ENCODE measurements at regions not wholly inside any gene's neighbourhood (a gene's known extent, or its start where the extent isn't known, plus 50 kb on each side); places are given as distances from the start of the nearest gene placed in this dataset.

DNA sequence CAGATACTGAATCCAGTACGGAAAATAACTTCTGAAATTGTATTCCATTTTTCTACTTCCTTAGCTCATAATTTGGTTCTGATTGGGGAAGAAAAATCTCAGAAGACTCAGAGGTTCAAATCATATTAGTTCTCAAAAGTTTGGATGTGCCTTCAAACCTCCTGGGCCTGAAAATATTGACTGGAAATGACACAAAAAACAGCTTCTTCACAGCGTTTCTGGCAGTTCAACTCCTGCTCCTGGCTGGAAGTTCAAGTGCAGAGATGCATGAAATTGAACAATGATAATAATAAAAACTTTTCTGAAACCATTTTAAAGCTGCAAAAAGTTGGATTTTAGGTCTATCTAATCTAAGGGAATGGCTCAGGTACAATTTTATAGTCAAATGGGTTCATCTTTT is 1459.9 kb upstream of the CELF4 start:
- H3K27ac Mint-ChIP-seq (ENCODE audit: low read depth), result no peak overlapping the region
- H3K4me3 Mint-ChIP-seq, result no peak overlapping the region
- DNase-seq (ENCODE audit: low spot score in 2 of 2) (no peak), ATAC-seq (replicated peaks; ENCODE audit: extremely low read depth, poor library complexity, severe bottlenecking) (no peak)
- no peaks in the 10 kb centered on the region for H3K9me3 Mint-ChIP-seq
- no peaks in the 10 kb centered on the region for H3K27me3 Mint-ChIP-seq
- no peaks in the 10 kb centered on the region for H3K36me3 Mint-ChIP-seq (ENCODE audit: insufficient read depth)
- no peaks in the 10 kb centered on the region for H3K4me1 Mint-ChIP-seq

DNA sequence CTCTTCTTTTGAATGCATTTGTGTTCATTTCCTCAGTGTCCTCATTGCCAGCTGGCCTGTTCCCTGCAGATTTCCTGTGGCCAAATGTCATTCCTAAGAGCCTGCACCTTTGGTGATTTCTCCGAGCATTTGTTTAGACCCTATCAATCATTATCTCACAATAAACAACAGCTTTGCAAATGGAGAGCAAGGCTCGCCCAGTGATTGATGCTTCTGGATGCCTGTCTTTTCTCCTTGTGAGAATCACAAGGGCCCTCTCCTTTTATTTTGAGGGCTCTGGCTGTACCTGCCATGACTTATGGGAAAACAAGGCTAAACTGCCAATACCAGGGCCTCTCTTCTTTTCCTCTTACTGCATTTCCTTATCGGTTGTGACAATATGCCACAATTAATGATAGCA is 1454.4 kb upstream of the CELF4 start:
- ATAC-seq (replicated peaks; ENCODE audit: extremely low read depth, poor library complexity, severe bottlenecking) (no peak), DNase-seq (ENCODE audit: low spot score in 2 of 2) (no peak)
- Mint-ChIP-seq H3K36me3 (ENCODE audit: insufficient read depth) (no peaks in the 10 kb centered on the region), H3K4me1 (no peaks in the 10 kb centered on the region), H3K27me3 (no peaks in the 10 kb centered on the region), H3K27ac (ENCODE audit: low read depth) (no peak overlapping the region), H3K4me3 (no peak overlapping the region), H3K9me3 (peaks cover 6% of the 10 kb centered on the region)

DNA sequence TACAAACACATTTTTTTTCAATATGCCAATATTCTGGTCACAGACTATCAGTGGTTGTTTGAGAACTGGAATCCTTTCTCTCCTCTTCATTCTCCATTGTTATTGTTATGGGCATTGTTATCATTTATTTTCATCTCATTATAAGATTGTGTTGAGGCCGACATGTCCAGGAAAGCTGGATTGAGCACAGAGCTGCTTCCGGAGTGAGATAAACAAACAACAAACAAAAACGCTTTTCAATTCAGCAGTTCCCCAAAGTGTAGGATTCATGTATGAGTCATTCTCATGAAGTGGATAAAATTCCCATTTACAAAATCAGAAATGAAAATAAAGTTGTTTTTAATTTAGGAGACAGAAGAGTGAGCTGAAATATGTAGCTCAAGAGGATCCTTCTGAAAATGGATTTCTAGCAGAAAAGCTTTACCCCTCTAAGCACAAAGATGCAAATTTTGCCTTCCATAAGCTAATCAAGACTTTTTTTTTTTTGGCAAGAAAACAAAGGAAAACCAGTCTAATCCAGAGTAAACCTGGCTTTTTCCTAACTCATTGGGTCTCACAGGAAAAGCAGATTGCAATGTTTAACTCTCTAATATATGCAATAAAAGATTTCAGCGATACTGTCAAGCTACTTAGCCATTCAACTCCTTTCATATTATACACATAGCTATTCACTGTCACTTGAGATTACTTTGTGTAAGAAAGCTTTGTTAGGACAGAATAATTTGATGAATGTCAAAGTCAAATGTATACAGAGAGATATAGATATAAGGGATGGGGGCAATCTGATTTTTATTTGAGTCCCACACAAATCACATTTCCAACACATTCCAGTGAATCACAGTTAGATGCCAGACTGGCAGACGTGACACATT is 1441.7 kb upstream of the CELF4 start:
- Mint-ChIP-seq H3K4me3 (no peak overlapping the region), H3K27me3 (no peaks in the 10 kb centered on the region), H3K9me3 (peaks cover 8% of the 10 kb centered on the region), H3K27ac (ENCODE audit: low read depth) (no peak overlapping the region), H3K4me1 (no peaks in the 10 kb centered on the region), H3K36me3 (ENCODE audit: insufficient read depth) (no peaks in the 10 kb centered on the region)
- ATAC-seq (replicated peaks; ENCODE audit: extremely low read depth, poor library complexity, severe bottlenecking) (no peak), DNase-seq (ENCODE audit: low spot score in 2 of 2) (no peak)

DNA sequence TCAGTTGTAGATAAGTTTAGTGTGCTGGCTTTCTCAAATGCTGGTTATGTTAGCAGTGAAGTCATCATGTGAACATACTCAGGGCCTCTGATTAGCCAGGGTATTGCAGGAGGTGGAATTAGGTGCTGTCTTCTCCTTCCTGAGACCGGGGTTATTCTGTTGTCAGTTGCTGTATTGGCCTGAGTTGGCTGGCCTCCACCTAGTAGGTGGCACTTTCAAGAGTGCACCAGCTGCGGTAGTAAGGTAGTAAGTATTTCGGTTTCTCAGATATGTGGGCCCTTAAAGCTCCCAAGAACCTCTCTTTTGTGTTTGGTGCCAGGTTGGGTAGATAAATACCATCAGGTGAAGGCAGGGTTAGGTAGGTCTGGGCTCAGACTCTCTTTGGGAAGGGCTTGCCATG is 1430.5 kb upstream of the CELF4 start:
- Mint-ChIP-seq H3K4me1 (no peaks in the 10 kb centered on the region), H3K9me3 (no peaks in the 10 kb centered on the region), H3K4me3 (no peak overlapping the region), H3K27me3 (no peaks in the 10 kb centered on the region), H3K36me3 (ENCODE audit: insufficient read depth) (no peaks in the 10 kb centered on the region), H3K27ac (ENCODE audit: low read depth) (no peak overlapping the region)
- ATAC-seq (replicated peaks; ENCODE audit: extremely low read depth, poor library complexity, severe bottlenecking), result no peak
- DNase-seq (ENCODE audit: low spot score in 2 of 2), result no peak

DNA sequence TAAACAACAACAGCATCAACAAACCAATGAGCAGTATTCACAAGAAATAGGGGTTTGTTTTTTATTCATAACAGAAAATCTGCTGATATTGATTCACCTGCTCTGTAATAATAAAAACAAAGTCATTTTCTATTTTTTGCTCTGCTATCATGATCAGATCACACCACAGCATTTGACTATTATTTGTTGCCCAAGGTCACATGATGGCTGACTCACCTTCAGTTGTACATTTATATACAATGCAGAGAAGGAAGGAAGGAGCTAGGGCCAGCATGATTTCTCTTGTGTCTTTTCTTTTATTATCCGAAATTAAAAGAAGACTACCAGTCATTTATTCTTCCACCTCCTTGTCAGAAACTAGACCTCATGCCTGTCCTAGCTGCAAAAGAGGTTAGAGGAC is 1427.7 kb upstream of the CELF4 start:
- H3K27ac Mint-ChIP-seq (ENCODE audit: low read depth), result no peak overlapping the region
- DNase-seq (ENCODE audit: low spot score in 2 of 2), result no peak
- ATAC-seq (replicated peaks; ENCODE audit: extremely low read depth, poor library complexity, severe bottlenecking), result no peak
- H3K36me3 Mint-ChIP-seq (ENCODE audit: insufficient read depth), result no peaks in the 10 kb centered on the region
- no peak overlapping the region for H3K4me3 Mint-ChIP-seq
- H3K4me1 Mint-ChIP-seq, result no peaks in the 10 kb centered on the region
- H3K9me3 Mint-ChIP-seq, result no peaks in the 10 kb centered on the region
- H3K27me3 Mint-ChIP-seq, result no peaks in the 10 kb centered on the region

DNA sequence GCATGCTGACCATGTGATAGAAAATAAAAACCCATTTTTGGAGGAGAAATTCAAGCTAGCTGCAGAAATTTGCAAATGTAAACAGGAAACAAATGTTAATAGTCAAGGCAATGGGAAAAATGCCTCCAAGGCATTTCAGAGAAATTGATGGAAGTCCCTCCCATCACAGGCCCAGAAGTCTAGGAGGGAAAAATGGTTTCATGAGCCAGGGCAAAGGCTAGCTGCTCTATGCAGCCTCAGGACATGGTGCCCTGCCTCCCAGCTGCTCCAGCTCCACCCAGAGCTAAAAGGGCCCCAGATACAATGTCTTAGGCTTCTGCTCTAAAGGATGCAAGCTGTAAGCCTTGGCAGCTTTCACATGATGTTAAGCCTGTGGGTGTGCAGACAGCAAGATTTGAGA is 1419.4 kb upstream of the CELF4 start:
- H3K27ac Mint-ChIP-seq (ENCODE audit: low read depth), result no peak overlapping the region
- no peak overlapping the region for H3K4me3 Mint-ChIP-seq
- no peaks in the 10 kb centered on the region for H3K27me3 Mint-ChIP-seq
- ATAC-seq (replicated peaks; ENCODE audit: extremely low read depth, poor library complexity, severe bottlenecking) (no peak), DNase-seq (ENCODE audit: low spot score in 2 of 2) (no peak)
- H3K4me1 Mint-ChIP-seq, result no peaks in the 10 kb centered on the region
- no peaks in the 10 kb centered on the region for H3K36me3 Mint-ChIP-seq (ENCODE audit: insufficient read depth)
- no peaks in the 10 kb centered on the region for H3K9me3 Mint-ChIP-seq

DNA sequence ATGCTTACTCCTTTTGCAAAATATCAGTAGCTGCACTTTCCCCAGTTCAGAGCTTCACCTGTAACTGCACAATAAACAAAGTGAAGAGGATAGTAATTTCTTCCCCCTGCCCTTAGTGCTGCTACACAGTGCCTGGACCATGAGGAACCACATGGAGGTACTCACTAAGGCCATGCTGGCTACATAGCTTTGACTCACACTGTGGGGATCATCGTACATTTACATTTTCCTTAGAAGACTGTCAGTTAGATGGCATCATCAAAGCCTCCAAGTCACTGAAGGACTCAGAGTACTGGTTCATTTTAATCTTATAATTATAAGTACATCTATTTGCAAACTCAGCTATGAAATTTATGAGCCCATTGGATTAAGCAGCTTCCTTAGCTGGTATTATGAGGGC is 1416.5 kb upstream of the CELF4 start:
- H3K4me3 Mint-ChIP-seq, result no peak overlapping the region
- no peaks in the 10 kb centered on the region for H3K4me1 Mint-ChIP-seq
- ATAC-seq (replicated peaks; ENCODE audit: extremely low read depth, poor library complexity, severe bottlenecking) (no peak), DNase-seq (ENCODE audit: low spot score in 2 of 2) (no peak)
- H3K27me3 Mint-ChIP-seq, result no peaks in the 10 kb centered on the region
- H3K36me3 Mint-ChIP-seq (ENCODE audit: insufficient read depth), result no peaks in the 10 kb centered on the region
- no peaks in the 10 kb centered on the region for H3K9me3 Mint-ChIP-seq
- no peak overlapping the region for H3K27ac Mint-ChIP-seq (ENCODE audit: low read depth)

DNA sequence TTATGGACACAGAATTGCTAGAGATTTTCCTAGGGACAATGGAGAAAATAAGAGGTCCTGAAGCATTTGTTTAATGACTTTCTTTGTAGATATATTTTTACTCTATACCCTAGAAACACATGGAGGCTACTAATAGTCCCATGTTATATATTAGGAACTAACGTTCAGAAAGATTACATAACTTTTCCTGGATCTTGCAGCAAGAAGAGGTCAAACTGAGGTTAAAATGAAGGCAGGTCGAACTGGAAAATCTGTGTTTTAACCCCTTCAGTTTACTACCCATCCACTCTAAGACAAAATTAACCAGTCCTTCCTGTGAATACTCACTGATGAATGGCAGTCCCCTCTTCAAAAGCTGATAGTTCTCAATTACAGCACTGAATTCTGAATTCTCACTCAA is 1415.8 kb upstream of the CELF4 start:
- ATAC-seq (replicated peaks; ENCODE audit: extremely low read depth, poor library complexity, severe bottlenecking) (no peak), DNase-seq (ENCODE audit: low spot score in 2 of 2) (no peak)
- no peaks in the 10 kb centered on the region for H3K9me3 Mint-ChIP-seq
- H3K36me3 Mint-ChIP-seq (ENCODE audit: insufficient read depth), result no peaks in the 10 kb centered on the region
- no peaks in the 10 kb centered on the region for H3K27me3 Mint-ChIP-seq
- no peaks in the 10 kb centered on the region for H3K4me1 Mint-ChIP-seq
- no peak overlapping the region for H3K4me3 Mint-ChIP-seq
- H3K27ac Mint-ChIP-seq (ENCODE audit: low read depth), result no peak overlapping the region

DNA sequence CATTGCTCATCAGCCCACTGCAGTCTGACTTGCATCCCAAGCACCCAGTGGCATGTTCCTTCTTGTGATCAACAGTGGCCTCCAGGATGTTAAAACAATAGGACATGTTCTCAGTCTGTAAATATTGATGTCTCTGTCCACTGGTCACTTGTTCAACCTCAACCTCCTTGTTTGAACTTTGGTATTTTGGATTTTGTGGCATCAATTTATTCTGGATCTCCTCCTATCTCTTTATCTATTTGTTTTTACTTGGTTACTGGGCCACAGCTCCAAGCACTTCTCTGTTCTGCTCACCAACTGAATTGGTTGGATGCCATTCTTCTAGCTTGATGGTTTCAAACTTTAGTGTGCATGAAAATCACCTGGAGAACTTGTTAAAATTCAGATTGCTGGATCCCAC is 1414.8 kb upstream of the CELF4 start:
- no peaks in the 10 kb centered on the region for H3K36me3 Mint-ChIP-seq (ENCODE audit: insufficient read depth)
- no peak overlapping the region for H3K4me3 Mint-ChIP-seq
- H3K4me1 Mint-ChIP-seq, result no peaks in the 10 kb centered on the region
- H3K27ac Mint-ChIP-seq (ENCODE audit: low read depth), result no peak overlapping the region
- DNase-seq (ENCODE audit: low spot score in 2 of 2) (no peak), ATAC-seq (replicated peaks; ENCODE audit: extremely low read depth, poor library complexity, severe bottlenecking) (no peak)
- H3K27me3 Mint-ChIP-seq, result no peaks in the 10 kb centered on the region
- H3K9me3 Mint-ChIP-seq, result no peaks in the 10 kb centered on the region

DNA sequence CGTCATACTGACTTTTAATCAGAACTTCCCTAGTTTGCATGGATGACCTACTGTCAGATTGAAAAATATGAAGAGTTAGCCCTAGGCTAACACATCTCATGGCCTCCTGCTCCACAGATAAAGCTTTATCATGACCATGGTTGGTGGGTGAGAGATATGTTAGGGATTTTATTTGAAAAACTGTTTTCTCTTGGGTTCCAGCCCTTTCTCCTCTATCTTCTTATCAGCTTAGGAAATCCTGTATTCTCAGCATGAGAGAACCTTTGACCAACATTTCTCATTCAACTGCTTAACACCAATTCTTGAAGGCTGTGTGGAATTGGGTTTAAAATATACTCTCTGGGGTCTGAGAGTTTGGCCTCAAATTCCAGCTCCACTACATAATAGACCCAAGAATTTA is 1407.0 kb upstream of the CELF4 start:
- Mint-ChIP-seq H3K4me3 (no peak overlapping the region), H3K4me1 (peaks cover 5% of the 10 kb centered on the region), H3K36me3 (ENCODE audit: insufficient read depth) (no peaks in the 10 kb centered on the region), H3K27ac (ENCODE audit: low read depth) (no peak overlapping the region), H3K9me3 (no peaks in the 10 kb centered on the region), H3K27me3 (peaks cover 14% of the 10 kb centered on the region)
- DNase-seq (ENCODE audit: low spot score in 2 of 2) (no peak), ATAC-seq (replicated peaks; ENCODE audit: extremely low read depth, poor library complexity, severe bottlenecking) (no peak)

DNA sequence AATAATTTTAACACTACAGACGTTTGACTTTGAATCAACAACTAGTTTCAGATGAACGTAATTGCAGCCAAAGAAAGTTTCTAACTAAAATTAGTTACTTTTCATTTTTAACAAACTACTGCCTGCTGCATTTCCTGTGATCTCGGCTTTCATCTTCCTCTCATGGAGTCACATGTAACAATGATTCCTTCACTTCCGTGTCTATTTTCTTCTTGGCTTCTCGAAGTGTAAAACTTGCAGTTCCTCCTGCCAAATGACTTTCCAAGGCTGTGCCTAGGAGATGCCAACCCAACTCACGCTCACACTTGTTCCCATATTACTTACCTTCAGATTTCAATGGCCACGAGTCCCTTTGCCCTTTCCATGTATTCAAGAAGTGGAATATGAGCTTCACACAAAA is 1406.3 kb upstream of the CELF4 start:
- Mint-ChIP-seq H3K36me3 (ENCODE audit: insufficient read depth) (no peaks in the 10 kb centered on the region), H3K4me1 (peaks cover 5% of the 10 kb centered on the region), H3K27me3 (peaks cover 14% of the 10 kb centered on the region), H3K27ac (ENCODE audit: low read depth) (no peak overlapping the region), H3K4me3 (no peak overlapping the region), H3K9me3 (no peaks in the 10 kb centered on the region)
- ATAC-seq (replicated peaks; ENCODE audit: extremely low read depth, poor library complexity, severe bottlenecking), result no peak
- no peak for DNase-seq (ENCODE audit: low spot score in 2 of 2)

DNA sequence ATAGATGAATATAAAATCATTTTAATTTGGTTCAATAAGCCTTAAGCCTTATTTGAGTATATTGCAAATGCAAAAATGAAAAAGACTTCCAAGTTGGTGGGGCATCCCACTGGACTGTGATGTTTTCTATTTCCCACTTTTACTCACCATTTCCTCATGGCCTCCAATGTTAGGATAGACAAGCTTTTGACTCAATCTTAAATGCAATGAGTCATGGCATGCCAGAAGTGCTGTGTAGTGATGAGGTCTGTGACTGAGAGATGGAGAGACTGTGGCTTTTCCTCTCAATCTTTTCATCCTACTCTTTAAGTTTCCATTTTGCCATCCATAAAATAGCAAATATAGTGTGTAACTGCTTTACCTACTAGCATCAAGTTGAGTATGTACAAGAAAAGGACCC is 1401.2 kb upstream of the CELF4 start:
- DNase-seq (ENCODE audit: low spot score in 2 of 2) (no peak), ATAC-seq (replicated peaks; ENCODE audit: extremely low read depth, poor library complexity, severe bottlenecking) (no peak)
- no peak overlapping the region for H3K4me3 Mint-ChIP-seq
- no peaks in the 10 kb centered on the region for H3K36me3 Mint-ChIP-seq (ENCODE audit: insufficient read depth)
- no peaks in the 10 kb centered on the region for H3K9me3 Mint-ChIP-seq
- peaks cover 36% of the 10 kb centered on the region for H3K27me3 Mint-ChIP-seq
- H3K27ac Mint-ChIP-seq (ENCODE audit: low read depth), result no peak overlapping the region
- peaks cover 1% of the 10 kb centered on the region for H3K4me1 Mint-ChIP-seq

DNA sequence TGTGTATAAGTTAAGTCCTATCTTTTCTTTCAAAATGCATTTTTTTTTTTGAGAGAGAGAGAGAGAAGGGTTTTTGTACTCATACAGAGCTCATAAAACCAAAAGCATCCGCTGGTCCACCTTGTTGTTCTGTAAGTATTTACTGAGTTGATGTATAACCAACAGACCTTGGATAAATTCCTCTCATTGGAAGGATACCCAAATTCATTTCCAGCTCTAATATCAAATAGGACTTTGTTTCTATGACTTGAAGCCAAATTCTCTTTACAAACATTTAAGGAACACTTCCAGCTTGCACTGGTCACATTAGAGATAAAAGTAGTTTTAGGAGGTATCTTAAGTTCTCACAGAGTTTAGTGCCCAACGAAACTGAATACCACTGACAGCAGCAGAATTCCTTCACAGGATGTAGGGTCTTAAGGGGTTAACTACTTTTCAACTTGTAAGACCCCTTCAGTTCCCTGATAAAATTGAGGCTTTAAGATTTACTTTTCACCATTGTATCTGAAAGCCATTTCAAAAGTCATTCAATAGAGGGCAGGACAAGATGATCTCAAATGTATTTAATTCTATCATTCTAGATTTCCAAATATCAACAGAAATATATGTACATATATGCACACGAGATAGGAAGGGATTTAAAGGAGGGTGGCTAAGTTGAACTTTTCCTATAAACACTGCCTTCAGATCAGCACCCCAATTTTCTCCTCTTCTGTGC is 1398.5 kb upstream of the CELF4 start:
- Mint-ChIP-seq H3K9me3 (no peaks in the 10 kb centered on the region), H3K4me1 (no peaks in the 10 kb centered on the region), H3K36me3 (ENCODE audit: insufficient read depth) (no peaks in the 10 kb centered on the region), H3K4me3 (no peak overlapping the region), H3K27ac (ENCODE audit: low read depth) (no peak overlapping the region), H3K27me3 (peaks cover 49% of the 10 kb centered on the region)
- DNase-seq (ENCODE audit: low spot score in 2 of 2), result no peak
- ATAC-seq (replicated peaks; ENCODE audit: extremely low read depth, poor library complexity, severe bottlenecking), result no peak

Data from central memory CD8-positive, alpha-beta T cell (primary cell).